ENCODE measurements at regions not wholly inside any gene's neighbourhood (a gene's known extent, or its start where the extent isn't known, plus 50 kb on each side); places are given as distances from the start of the nearest gene placed in this dataset.

- TF ChIP-seq CTCF (IDR thresholded peaks at IDR 0.05; ENCODE audit: insufficient read depth, low read length, severe bottlenecking) = no peak
- no peaks in the 10 kb centered on the region for H3K36me3 ChIP-seq (ENCODE audit: control insufficient read depth, insufficient read depth, low read length)
- no peaks in the 10 kb centered on the region for H3K27me3 ChIP-seq (ENCODE audit: control insufficient read depth, insufficient read depth, low read length)
- DNase-seq (ENCODE audit: low read depth) (no peak), FAIRE-seq (no peak)
- no peak overlapping the region for H3K4me3 ChIP-seq (ENCODE audit: low read depth, low read length)
Observed at GRCh38 chr1:42012852-42013251, 94.1 kb upstream of the HIVEP3 start.

- Histone ChIP-seq H3K4me3 (ENCODE audit: low read depth, low read length) (no peak overlapping the region), H3K36me3 (ENCODE audit: control insufficient read depth, insufficient read depth, low read length) (no peaks in the 10 kb centered on the region), H3K27me3 (ENCODE audit: control insufficient read depth, insufficient read depth, low read length) (no peaks in the 10 kb centered on the region)
- FAIRE-seq (peak; percentile 36), DNase-seq (ENCODE audit: low read depth) (no peak)
- TF ChIP-seq CTCF (IDR thresholded peaks at IDR 0.05; ENCODE audit: insufficient read depth, low read length, severe bottlenecking) = no peak
Observed at GRCh38 chr1:42010381-42010780, 91.7 kb upstream of the HIVEP3 start.

GRCh38 chr1:42008264-42008663 lies 89.5 kb upstream of the HIVEP3 start:
- Histone ChIP-seq H3K4me3 (ENCODE audit: low read depth, low read length) (no peak overlapping the region), H3K36me3 (ENCODE audit: control insufficient read depth, insufficient read depth, low read length) (no peaks in the 10 kb centered on the region), H3K27me3 (ENCODE audit: control insufficient read depth, insufficient read depth, low read length) (no peaks in the 10 kb centered on the region)
- FAIRE-seq (no peak), DNase-seq (ENCODE audit: low read depth) (no peak)
- no peak for TF ChIP-seq CTCF (IDR thresholded peaks at IDR 0.05; ENCODE audit: insufficient read depth, low read length, severe bottlenecking)

- Histone ChIP-seq H3K27me3 (ENCODE audit: control insufficient read depth, insufficient read depth, low read length) (no peaks in the 10 kb centered on the region), H3K4me3 (ENCODE audit: low read depth, low read length) (no peak overlapping the region), H3K36me3 (ENCODE audit: control insufficient read depth, insufficient read depth, low read length) (no peaks in the 10 kb centered on the region)
- DNase-seq (ENCODE audit: low read depth) (peak; percentile 82), FAIRE-seq (no peak)
- TF ChIP-seq CTCF (IDR thresholded peaks at IDR 0.05; ENCODE audit: insufficient read depth, low read length, severe bottlenecking) = no peak
Observed at GRCh38 chr1:42006836-42007235, 88.1 kb upstream of the HIVEP3 start.

GRCh38 chr1:42006093-42006492 lies 87.4 kb upstream of the HIVEP3 start:
- no peak for TF ChIP-seq CTCF (IDR thresholded peaks at IDR 0.05; ENCODE audit: insufficient read depth, low read length, severe bottlenecking)
- H3K27me3 ChIP-seq (ENCODE audit: control insufficient read depth, insufficient read depth, low read length) = no peaks in the 10 kb centered on the region

GRCh38 chr1:42005530-42005929 lies 86.8 kb upstream of the HIVEP3 start:
- no peak for FAIRE-seq

More at GRCh38 chr1:42006093-42006492, 87.4 kb upstream of the HIVEP3 start:
- DNase-seq (ENCODE audit: low read depth) (no peak), FAIRE-seq (no peak)
- Histone ChIP-seq H3K36me3 (ENCODE audit: control insufficient read depth, insufficient read depth, low read length) (no peaks in the 10 kb centered on the region), H3K4me3 (ENCODE audit: low read depth, low read length) (no peak overlapping the region)

More at GRCh38 chr1:42005530-42005929, 86.8 kb upstream of the HIVEP3 start:
- Histone ChIP-seq H3K4me3 (ENCODE audit: low read depth, low read length) (no peak overlapping the region), H3K27me3 (ENCODE audit: control insufficient read depth, insufficient read depth, low read length) (no peaks in the 10 kb centered on the region), H3K36me3 (ENCODE audit: control insufficient read depth, insufficient read depth, low read length) (no peaks in the 10 kb centered on the region)
- DNase-seq (ENCODE audit: low read depth) = no peak
- no peak for TF ChIP-seq CTCF (IDR thresholded peaks at IDR 0.05; ENCODE audit: insufficient read depth, low read length, severe bottlenecking)

Measured in bronchial epithelial cell (primary cell).